Nephron progenitor cell (in vitro differentiated cells): ENCODE measurements at regions not wholly inside any gene's neighbourhood (a gene's known extent, or its start where the extent isn't known, plus 50 kb on each side); places are given as distances from the start of the nearest gene placed in this dataset.
A peak's percentile ranks its signal among the peaks of the same experiment; 100 is the strongest.

Source experiments
- DNase-seq: peaks from one replicate; pipeline ENCODE4 v3.0.0; 2021
- H3K27ac Mint-ChIP-seq: 2 replicates; pipeline ENCODE4 v1.8.0; 2021; ENCODE audit warnings: mild to moderate bottlenecking, moderate library complexity, mixed read lengths
- H3K27me3 Mint-ChIP-seq: 2 replicates; pipeline ENCODE4 v1.8.0; 2021; ENCODE audit warnings: mild to moderate bottlenecking, low read depth, mixed read lengths; ENCODE audit not compliant: poor library complexity
- H3K36me3 Mint-ChIP-seq: 2 replicates; pipeline ENCODE4 v1.8.0; 2021; ENCODE audit warnings: low read depth, mixed read lengths
- H3K4me1 Mint-ChIP-seq: 2 replicates; pipeline ENCODE4 v1.8.0; 2021; ENCODE audit warnings: mixed read lengths
- H3K4me3 Mint-ChIP-seq: 2 replicates; pipeline ENCODE4 v1.8.0; 2021; ENCODE audit warnings: mild to moderate bottlenecking, moderate library complexity, mixed read lengths
- H3K9me3 Mint-ChIP-seq: 2 replicates; pipeline ENCODE4 v1.8.0; 2021; ENCODE audit warnings: mild to moderate bottlenecking, moderate library complexity, mixed read lengths
- TF ChIP-seq, protein P1 (sequence below): fragments of 200-600 bp; sonication (generic); IDR thresholded peaks from 2 replicates; pipeline ENCODE4 v1.5.0; 2021; ENCODE audit warnings: antibody characterized with exemption

DNA sequence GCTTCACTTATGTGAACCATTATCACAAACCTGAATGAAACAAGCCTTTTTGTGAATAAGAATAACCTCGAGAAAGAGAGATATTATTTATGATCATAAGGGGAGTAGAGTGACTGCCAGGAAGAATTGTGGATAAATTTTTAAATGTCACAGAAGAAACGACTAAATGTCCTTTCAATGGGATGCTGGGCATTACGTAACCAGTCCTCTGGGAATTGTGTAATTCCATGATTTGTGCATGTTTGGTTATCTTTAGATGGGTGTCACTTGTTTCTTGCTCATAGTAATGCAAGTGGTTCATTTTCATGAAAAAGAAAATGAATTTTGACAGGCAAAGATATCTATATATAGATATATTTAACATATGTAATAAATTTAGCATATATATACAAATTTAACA is 379.5 kb upstream of the AGTR1 start:
- no peak overlapping the region for H3K27ac Mint-ChIP-seq
- DNase-seq: no peak
- H3K9me3 Mint-ChIP-seq: peaks cover 3% of the 10 kb centered on the region
- peaks cover 8% of the 10 kb centered on the region for H3K27me3 Mint-ChIP-seq
- TF ChIP-seq, protein P1, sequence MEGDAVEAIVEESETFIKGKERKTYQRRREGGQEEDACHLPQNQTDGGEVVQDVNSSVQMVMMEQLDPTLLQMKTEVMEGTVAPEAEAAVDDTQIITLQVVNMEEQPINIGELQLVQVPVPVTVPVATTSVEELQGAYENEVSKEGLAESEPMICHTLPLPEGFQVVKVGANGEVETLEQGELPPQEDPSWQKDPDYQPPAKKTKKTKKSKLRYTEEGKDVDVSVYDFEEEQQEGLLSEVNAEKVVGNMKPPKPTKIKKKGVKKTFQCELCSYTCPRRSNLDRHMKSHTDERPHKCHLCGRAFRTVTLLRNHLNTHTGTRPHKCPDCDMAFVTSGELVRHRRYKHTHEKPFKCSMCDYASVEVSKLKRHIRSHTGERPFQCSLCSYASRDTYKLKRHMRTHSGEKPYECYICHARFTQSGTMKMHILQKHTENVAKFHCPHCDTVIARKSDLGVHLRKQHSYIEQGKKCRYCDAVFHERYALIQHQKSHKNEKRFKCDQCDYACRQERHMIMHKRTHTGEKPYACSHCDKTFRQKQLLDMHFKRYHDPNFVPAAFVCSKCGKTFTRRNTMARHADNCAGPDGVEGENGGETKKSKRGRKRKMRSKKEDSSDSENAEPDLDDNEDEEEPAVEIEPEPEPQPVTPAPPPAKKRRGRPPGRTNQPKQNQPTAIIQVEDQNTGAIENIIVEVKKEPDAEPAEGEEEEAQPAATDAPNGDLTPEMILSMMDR: no peak
- H3K4me3 Mint-ChIP-seq: no peak overlapping the region
- no peaks in the 10 kb centered on the region for H3K36me3 Mint-ChIP-seq
- H3K4me1 Mint-ChIP-seq: no peaks in the 10 kb centered on the region

DNA sequence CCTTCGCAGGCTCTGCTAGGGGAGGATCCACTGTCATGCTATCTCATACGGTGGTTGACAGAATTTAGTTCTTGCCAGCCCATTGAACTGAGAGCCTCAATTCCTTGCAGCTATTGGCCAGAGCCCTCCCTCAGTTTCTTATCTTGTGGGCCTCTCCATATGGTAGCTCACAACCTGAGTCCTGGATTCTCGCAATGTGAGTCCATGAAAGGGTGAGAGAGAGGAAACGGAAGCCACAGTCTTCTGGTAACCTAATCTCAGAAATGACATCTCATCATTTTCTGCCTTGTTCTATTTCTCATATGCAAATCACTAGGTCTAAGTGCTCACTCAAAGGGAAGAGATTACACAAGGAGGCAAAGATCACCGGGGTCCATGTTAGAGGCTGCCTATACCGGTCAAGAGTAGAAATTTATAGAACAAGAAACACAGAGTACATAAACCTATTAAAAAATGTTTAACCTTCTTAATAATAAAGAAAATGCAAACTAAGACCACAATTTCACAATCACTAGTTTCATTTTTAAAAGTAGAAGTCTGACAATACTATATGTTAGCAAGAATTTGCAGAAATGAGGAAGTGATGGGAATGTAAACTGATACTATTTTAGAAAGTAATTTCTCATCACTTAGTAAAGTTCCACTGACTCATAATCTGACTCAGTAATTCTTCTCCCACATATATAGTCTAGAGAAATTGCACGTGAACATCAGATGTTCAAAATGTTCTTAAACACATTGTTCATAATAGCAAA is 378.4 kb upstream of the AGTR1 start:
- TF ChIP-seq, protein P1: no peak
- Mint-ChIP-seq H3K9me3 (peaks cover 3% of the 10 kb centered on the region), H3K27me3 (peaks cover 8% of the 10 kb centered on the region), H3K36me3 (no peaks in the 10 kb centered on the region), H3K4me3 (no peak overlapping the region), H3K27ac (no peak overlapping the region), H3K4me1 (no peaks in the 10 kb centered on the region)
- DNase-seq: no peak

DNA sequence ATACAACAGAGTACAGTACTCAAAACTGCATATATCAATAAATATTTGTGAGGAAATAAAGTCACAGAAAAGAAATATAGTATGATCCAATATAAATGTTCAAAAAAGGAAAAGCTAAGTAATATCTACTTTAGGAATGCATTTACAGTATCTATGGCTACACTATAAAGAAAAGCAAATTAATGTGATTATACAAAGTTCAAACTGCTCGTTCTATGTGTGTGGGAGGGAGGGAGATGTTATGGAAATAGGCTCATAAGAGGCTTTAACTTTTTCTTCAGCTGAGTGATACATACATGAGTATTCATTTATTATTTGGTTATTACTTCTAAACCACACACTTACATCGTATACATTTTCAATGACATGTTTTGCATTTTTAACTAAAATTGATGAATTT is 377.7 kb upstream of the AGTR1 start:
- Mint-ChIP-seq H3K27me3 (peaks cover 8% of the 10 kb centered on the region), H3K27ac (no peak overlapping the region), H3K4me1 (no peaks in the 10 kb centered on the region), H3K9me3 (peaks cover 3% of the 10 kb centered on the region), H3K4me3 (no peak overlapping the region), H3K36me3 (no peaks in the 10 kb centered on the region)
- TF ChIP-seq, protein P1: no peak
- no peak for DNase-seq

DNA sequence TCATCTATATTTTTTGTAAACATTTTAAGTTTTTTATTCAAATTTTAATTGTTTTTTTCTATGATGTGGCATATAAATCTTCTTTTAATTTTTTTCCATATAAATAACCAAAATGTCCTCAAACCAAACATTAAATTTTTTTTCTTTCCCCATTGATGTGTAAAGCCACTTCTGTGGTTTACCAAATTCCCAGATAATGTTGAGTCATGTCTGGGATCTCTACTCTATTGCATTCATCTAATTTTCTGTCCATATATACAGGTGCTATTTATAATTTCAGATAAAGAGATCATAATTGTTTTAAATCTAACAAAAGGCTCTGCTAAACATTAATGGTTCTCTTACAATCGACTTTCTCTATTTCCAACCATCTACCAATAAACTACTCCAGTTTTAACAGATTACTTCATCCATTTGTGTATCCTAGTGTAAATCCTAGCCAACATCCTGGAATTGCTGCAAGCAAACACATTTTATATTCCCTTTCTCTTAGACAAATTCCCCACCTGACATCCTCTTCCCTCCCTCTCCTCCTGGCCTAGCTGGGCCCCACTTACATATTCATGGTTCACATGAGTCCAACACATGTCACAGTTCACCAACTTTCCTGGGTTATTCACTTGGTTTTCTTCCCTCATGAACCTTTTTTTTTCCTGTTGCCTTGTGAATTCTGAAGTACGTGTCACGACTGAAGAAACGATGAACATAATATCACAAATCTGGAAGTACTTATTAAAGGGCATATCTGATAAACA is 368.0 kb upstream of the AGTR1 start:
- H3K4me3 Mint-ChIP-seq: no peak overlapping the region
- no peak for DNase-seq
- no peaks in the 10 kb centered on the region for H3K9me3 Mint-ChIP-seq
- peaks cover 3% of the 10 kb centered on the region for H3K27me3 Mint-ChIP-seq
- peaks cover 26% of the 10 kb centered on the region for H3K4me1 Mint-ChIP-seq
- no peak overlapping the region for H3K27ac Mint-ChIP-seq
- TF ChIP-seq, protein P1: no peak
- H3K36me3 Mint-ChIP-seq: no peaks in the 10 kb centered on the region

DNA sequence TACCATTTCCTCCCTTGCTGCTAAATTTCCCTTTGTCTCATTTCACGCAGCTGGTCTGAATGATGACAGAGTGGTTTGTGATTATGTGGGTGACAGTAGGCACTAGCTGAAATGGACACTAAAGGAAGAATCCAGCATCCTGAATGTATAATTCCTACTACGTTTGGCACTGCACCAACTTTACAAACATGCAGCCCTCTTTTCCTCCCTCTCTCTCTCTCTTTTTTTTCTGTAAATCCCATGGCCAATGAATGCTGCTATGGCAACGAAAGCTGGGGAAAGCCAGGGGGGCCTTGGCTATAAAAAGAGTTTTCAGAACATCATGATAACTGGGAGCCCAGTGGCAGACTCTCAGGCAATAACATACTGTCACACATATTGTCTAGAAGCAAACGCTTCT is 367.2 kb upstream of the AGTR1 start:
- Mint-ChIP-seq H3K36me3 (no peaks in the 10 kb centered on the region), H3K27ac (peak overlapping the region; percentile 65), H3K9me3 (peaks cover 3% of the 10 kb centered on the region), H3K27me3 (peaks cover 3% of the 10 kb centered on the region), H3K4me3 (no peak overlapping the region), H3K4me1 (peaks cover 26% of the 10 kb centered on the region)
- DNase-seq: no peak
- TF ChIP-seq, protein P1: no peak
